ENCODE measurements at regions not wholly inside any gene's neighbourhood (a gene's known extent, or its start where the extent isn't known, plus 50 kb on each side); places are given as distances from the start of the nearest gene placed in this dataset.
"Not testable (repeated sequence)": the region's sequence is repeated elsewhere in the genome, so short reads cannot be mapped to it uniquely, and the experiment has no call there.

GRCh38 chr5:30596495-30597064 is 596.9 kb upstream of the CDH6 start:
- DNase-seq (ENCODE audit: low spot score): no peak

- no peak for DNase-seq (ENCODE audit: low spot score)
Observed at GRCh38 chr5:30594331-30594730, 599.2 kb upstream of the CDH6 start.

- DNase-seq (ENCODE audit: low spot score): no peak
Observed at GRCh38 chr5:30592833-30593232, 600.7 kb upstream of the CDH6 start.

DNA sequence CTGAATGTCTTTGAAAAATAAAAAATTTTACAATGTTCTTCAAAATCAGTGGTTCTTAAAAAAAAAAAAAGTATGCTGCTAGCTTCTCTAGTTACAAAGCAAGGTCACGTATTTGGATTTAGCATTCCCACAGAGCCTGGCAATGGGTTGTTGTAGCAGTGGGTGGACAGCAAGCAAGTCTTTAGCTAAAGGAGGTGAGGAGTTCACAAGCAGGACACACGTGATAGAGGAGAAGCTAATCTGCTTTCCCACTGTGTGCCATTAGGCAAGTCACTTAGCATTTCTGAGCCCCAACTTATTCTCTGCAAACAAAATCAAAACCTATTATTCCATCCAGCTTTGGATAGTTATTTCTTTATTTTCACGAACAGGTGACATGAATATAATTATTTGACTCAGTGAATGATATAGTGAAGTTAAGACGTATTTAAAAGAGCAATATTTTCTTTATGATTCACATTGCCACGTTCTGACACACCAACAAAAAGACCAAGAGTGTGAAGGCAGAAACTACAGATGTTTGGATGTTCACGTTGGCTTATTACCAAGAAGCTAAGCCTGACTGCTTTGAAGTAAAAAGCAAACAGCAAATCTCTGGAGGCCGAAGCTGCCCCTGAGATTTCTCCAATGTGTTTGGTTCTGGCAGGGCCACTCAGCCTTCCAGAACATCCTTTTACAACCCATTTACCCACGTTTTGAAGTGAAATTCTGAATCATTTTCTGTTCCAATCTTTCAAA is 612.1 kb upstream of the CDH6 start:
- DNase-seq (ENCODE audit: low spot score): no peak

- no peak for DNase-seq (ENCODE audit: low spot score)
Observed at GRCh38 chr5:30574761-30575160, 618.7 kb upstream of the CDH6 start.

GRCh38 chr5:30572279-30572678 is 621.2 kb upstream of the CDH6 start:
- no peak for DNase-seq (ENCODE audit: low spot score)

DNA sequence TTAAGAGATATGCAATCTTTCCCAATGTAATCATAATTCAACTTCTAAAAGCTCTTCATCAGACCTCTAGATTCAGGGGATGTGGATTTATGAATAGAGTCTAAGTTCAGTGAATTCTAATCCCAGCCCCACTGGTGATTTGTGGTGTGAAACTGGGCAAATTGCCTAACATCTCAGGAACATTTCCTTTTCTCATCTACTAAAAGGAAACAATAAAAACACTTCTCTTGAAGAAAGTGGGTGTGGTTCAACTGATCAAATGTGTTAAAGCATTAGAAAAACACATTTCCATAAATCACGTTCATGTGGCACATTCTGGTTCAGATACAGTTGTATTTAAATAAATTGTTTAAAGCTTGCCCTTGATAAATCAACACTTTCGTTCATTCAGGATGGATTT is 631.7 kb upstream of the CDH6 start:
- no peak for DNase-seq (ENCODE audit: low spot score)

DNA sequence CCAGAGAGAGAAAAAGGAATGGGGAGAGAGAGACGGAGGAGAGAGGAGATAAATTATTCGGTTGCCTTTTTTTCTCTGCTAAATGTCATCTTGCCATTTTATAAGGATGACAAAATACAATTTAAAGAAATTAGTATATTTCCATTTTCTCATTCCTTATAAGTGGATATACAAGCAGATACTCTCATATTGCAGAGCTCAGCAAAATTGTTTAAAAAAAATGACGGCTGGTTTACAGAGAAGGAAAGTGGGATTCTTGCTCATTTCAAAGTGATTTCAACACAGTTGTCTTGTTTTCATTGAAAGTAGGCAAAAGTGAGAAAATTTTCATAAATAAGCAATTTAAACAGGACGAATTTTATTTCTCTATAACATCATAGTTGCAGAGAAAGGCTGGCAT is 641.9 kb upstream of the CDH6 start:
- no peak for DNase-seq (ENCODE audit: low spot score)

GRCh38 chr5:30548580-30549305 is 644.7 kb upstream of the CDH6 start:
- DNase-seq (ENCODE audit: low spot score): no peak

GRCh38 chr5:30540150-30540549 is 653.3 kb upstream of the CDH6 start:
- no peak for DNase-seq (ENCODE audit: low spot score)

DNA sequence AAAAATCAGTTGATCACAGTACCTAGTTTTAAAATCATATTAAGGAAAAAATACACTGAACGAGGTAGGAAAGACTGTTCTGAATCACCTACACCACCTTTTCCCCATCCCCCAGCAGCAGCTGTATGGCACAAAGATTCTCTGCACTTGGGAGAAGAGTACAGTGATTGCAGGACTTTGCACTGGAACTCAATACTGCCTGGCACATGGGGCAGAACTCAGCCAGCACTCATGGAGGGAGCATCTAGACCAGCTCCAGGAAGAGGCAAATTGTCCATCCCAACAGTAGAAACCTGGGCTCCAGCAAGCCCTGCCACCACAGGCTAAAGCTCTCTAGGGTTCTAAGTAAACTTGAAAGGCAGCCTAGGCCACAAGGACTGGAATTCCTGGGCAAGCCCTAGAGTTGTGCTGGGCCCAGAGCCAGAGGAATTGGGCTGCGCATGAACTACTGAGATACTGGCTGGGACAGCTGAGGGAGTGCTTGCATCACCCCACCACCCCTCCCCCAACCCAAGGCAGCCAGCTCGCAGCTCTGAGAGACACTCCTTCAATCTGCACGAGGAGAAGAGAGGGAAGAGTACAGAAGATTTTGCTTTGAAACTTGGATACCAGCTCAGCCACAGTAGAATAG is 654.4 kb upstream of the CDH6 start:
- DNase-seq (ENCODE audit: low spot score): no peak

GRCh38 chr5:30525353-30525752 is 668.1 kb upstream of the CDH6 start:
- DNase-seq (ENCODE audit: low spot score): no peak

DNA sequence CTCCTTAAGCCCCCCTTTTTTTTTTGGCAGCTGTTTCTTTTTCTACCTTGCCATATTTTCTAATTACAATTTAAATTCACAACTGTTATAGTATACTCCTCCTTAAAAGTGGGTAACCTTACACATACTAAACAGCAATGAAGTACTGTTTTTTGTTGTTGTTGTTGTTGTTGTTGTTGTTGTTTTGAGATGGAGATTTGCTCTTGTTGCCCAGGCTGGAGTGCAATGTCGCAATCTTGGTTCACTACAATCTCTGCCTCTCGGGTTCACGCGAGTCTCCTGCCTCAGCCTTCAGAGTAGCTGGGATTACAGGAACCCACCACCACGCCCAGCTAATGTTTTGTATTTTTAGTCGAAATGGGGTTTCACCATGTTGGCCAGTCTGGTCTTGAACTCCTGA is 669.1 kb upstream of the CDH6 start:
- DNase-seq (ENCODE audit: low spot score): no peak

DNA sequence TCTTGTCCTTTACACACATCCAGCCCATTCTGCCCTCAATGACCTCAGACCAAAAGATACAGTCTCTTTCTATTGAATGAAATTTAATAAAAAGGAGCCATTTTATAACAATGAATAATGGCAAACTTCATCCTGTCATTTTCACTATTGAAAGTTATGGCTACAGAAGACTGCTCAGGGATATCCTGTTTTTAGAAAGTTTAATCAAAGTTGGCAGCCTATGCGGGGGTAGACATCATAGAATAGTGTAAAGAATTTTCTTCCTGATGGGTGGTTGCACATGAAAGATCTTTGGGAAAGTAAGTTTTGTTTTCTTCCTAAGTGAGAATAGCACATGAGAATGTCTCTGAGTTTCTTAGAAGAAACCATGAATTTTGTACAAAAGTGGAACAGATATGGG is 670.4 kb upstream of the CDH6 start:
- no peak for DNase-seq (ENCODE audit: low spot score)

GRCh38 chr5:30505014-30505886 is 688.2 kb upstream of the CDH6 start:
- DNase-seq (ENCODE audit: low spot score): no peak

DNA sequence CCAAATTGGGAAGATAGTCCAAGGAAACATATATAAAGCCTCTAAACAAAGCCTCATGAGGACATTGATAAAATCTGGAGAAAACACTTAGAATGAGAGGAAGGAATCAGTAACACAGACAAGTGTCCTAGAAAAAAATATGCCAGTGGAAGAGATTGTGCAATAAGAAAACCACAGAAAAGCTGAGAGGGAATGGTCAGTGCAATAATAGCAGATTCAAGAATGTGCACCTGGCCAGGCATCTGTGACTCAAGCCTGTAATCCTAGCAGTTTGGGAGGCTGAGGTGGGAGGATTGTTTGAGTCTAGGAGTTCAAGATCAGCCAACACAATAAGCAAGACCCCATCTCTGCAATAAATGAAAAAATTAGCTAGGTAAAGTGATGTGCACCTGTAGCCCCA is 691.2 kb upstream of the CDH6 start:
- no peak for DNase-seq (ENCODE audit: low spot score)

DNA sequence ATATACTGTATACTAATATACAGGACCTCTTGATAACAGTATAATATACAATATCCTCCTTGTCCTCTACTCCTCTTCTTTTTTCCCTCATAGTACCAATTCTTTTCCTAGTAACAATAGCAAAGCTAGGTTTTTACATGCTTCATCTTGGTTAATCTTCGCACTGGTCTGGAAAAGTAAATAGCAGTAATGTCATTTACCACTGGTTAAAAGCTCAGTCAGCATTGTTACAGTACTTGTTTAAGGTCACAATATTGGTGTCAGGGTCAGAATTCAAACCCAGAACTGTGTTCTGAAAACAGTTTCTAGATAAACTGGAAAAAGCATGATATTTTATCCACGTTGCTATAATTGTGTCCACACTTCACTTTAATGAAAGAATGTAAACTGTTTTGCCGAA is 692.4 kb upstream of the CDH6 start:
- no peak for DNase-seq (ENCODE audit: low spot score)

DNA sequence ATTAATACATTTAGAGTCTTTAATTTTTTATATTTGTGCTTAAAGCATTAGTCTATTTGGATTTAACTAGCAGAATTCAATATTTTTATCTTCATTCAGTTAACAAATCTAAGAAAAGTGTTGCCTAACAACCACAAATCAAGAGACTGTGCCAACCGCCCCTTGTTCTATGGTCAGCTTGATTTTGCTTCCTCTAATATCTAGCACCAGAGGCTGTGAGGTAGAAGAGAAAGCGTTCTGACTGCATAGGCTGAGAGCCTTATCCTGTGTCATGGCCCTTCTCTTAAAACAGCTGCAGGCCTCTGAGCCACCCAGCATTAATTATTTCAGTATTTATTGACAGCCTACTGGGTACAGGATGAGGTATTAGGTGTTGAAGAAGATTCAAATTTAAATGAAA is 693.0 kb upstream of the CDH6 start:
- DNase-seq (ENCODE audit: low spot score): no peak

GRCh38 chr5:30499402-30499801 is 694.1 kb upstream of the CDH6 start:
- DNase-seq (ENCODE audit: low spot score): no peak

DNA sequence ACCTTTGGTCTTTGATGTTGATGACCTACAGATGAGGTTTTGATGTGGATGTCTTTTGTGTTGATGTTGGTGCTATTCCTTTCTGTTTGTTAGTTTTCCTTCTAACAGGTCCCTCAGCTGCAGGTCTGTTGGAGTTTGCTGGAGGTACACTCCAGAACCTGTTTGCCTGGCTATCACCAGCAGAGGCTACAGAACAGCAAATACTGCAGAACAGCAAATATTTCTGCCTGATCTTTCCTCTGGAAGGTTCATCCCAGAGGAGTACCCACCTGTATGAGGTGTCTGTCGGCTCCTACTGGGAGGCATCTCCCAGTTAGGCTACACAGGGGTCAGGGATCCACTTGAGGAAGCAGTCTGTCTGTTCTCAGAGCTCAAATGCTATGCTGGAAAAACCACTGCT is 694.5 kb upstream of the CDH6 start:
- DNase-seq (ENCODE audit: low spot score): no peak

DNA sequence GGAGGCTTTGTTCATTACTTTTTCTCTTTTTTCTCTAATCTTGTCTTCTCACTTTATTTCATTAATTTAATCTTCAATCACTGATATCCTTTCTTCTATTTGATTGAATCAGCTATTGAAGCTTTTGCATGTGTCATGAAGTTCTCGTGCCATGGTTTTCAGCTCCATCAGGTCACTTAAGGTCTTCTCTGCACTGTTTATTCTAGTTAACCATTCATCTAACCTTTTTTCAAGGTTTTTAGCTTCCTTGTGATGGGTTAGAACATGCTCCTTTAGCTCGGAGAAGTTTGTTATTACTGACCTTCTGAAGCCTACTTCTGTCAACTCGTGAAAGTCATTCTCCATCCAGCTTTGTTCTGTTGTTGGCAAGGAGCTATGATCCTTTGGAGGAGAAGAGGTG is 695.0 kb upstream of the CDH6 start:
- DNase-seq (ENCODE audit: low spot score): not testable (repeated sequence)

GRCh38 chr5:30494113-30494512 is 699.4 kb upstream of the CDH6 start:
- DNase-seq (ENCODE audit: low spot score): not testable (repeated sequence)

All from ureter (tissue), 1 donor.